MCF 10A (cell line): ENCODE measurements at regions not wholly inside any gene's neighbourhood (a gene's known extent, or its start where the extent isn't known, plus 50 kb on each side); places are given as distances from the start of the nearest gene placed in this dataset.

Experiments used
- BruUV-seq: library from RNA; stranded (reverse); fragments of 400-500 nt; replicated peaks from 2 replicates; lab custom pipeline; 2021; lab: Mats Ljungman, UMichigan
- CTCF ChIA-PET: fragments of 300-600 bp; sonication (Branson Sonifier 250); formaldehyde crosslinking; extraction: SDS; loops from one replicate; lab custom pipeline; 2021; ENCODE audit warnings: antibody characterized with exemption, inconsistent platforms; lab: Yijun Ruan, JAX
- POLR2A ChIA-PET: fragments of 300-600, 350-650 bp; sonication (Branson Sonifier 250); formaldehyde crosslinking; extraction: SDS; loops from one replicate; lab custom pipeline; 2020; ENCODE audit warnings: antibody characterized with exemption, inconsistent platforms; lab: Yijun Ruan, JAX
- DNase-seq: peaks from one replicate; pipeline ENCODE4 v3.0.0-alpha.2; 2018; ENCODE audit not compliant: unreplicated experiment
- H3K27ac Mint-ChIP-seq: one replicate; pipeline ENCODE4 v1.8.0; 2022; ENCODE audit warnings: mild to moderate bottlenecking, low read depth, mixed read lengths; ENCODE audit not compliant: unreplicated experiment
- H3K27me3 Mint-ChIP-seq: one replicate; pipeline ENCODE4 v1.8.0; 2022; ENCODE audit warnings: mixed read lengths; ENCODE audit not compliant: insufficient read depth, unreplicated experiment
- H3K36me3 Mint-ChIP-seq: one replicate; pipeline ENCODE4 v1.8.0; 2022; ENCODE audit warnings: mild to moderate bottlenecking, moderate library complexity, mixed read lengths; ENCODE audit not compliant: insufficient read depth, unreplicated experiment
- H3K4me1 Mint-ChIP-seq: one replicate; pipeline ENCODE4 v1.8.0; 2022; ENCODE audit warnings: mixed read lengths; ENCODE audit not compliant: insufficient read depth, unreplicated experiment
- H3K4me3 Mint-ChIP-seq: one replicate; pipeline ENCODE4 v1.8.0; 2022; ENCODE audit warnings: mild to moderate bottlenecking, moderate library complexity, mixed read lengths; ENCODE audit not compliant: unreplicated experiment
- H3K9me3 Mint-ChIP-seq: one replicate; pipeline ENCODE4 v1.8.0; 2022; ENCODE audit warnings: mixed read lengths; ENCODE audit not compliant: unreplicated experiment
- intact Hi-C: fragments of 100-400 bp; cut with micrococcal nuclease; formaldehyde crosslinking; loops from 2 replicates; pipeline ENCODE4 v1.14.1; 2022
- TF ChIP-seq, protein P1 (sequence below): fragments of 200-600 bp; IDR thresholded peaks from one replicate; pipeline ENCODE4 v1.8.0; 2022; ENCODE audit warnings: antibody characterized with exemption, mild to moderate bottlenecking; ENCODE audit not compliant: unreplicated experiment

- CTCF ChIA-PET = interaction anchor here (0.7 to 1.1 kb wide), 4 partner anchors 11 to 54 kb away, joined by 4 to 5 read pairs (median 4); no protein-coding TSS in a partner anchor
- no peak for DNase-seq
- no peak overlapping the region for H3K4me3 Mint-ChIP-seq
These were observed 117.6 kb downstream of the CENPF start for GRCh38 chr1:214720561-214720960.

DNA sequence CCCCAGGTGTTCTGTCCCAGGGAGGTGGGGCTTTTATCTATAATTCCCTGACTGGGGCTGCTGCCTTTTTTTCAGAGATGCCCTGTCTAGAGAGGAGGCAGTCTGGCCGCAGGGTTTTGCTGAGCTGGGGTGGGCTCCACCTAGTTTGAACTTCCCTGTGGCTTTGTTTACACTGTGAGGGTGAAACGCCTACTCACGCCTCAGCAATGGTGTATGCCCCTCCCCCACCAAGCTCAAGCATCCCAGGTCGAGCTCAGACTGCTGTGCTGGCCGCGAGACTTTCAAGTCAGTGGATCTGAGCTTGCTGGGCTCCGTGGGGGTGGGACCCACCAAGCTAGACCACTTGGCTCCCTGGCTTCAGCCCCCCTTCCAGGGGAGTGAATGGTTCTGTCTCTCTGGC, 124.3 kb downstream of the CENPF start:
- peaks cover 14% of the 10 kb centered on the region for H3K9me3 Mint-ChIP-seq
- BruUV-seq = no TSS peak
- CTCF ChIA-PET = interaction anchor here (0.6 to 0.7 kb wide), 2 partner anchors 776 to 1510 kb away, joined by 3 read pairs; no protein-coding TSS in a partner anchor

More at GRCh38 chr1:214720561-214720960, 117.6 kb downstream of the CENPF start:
- no peaks in the 10 kb centered on the region for H3K9me3 Mint-ChIP-seq
- BruUV-seq = no TSS peak
- no peak overlapping the region for H3K27ac Mint-ChIP-seq
- TF ChIP-seq, protein P1, sequence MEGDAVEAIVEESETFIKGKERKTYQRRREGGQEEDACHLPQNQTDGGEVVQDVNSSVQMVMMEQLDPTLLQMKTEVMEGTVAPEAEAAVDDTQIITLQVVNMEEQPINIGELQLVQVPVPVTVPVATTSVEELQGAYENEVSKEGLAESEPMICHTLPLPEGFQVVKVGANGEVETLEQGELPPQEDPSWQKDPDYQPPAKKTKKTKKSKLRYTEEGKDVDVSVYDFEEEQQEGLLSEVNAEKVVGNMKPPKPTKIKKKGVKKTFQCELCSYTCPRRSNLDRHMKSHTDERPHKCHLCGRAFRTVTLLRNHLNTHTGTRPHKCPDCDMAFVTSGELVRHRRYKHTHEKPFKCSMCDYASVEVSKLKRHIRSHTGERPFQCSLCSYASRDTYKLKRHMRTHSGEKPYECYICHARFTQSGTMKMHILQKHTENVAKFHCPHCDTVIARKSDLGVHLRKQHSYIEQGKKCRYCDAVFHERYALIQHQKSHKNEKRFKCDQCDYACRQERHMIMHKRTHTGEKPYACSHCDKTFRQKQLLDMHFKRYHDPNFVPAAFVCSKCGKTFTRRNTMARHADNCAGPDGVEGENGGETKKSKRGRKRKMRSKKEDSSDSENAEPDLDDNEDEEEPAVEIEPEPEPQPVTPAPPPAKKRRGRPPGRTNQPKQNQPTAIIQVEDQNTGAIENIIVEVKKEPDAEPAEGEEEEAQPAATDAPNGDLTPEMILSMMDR = no peak
- no peaks in the 10 kb centered on the region for H3K36me3 Mint-ChIP-seq
- POLR2A ChIA-PET = interaction anchor here (0.6 to 0.7 kb wide), 2 partner anchors 24 to 589 kb away, joined by 3 to 4 read pairs; no protein-coding TSS in a partner anchor
- peaks cover 46% of the 10 kb centered on the region for H3K27me3 Mint-ChIP-seq
- H3K4me1 Mint-ChIP-seq = peaks cover 5% of the 10 kb centered on the region
- intact Hi-C loops = no loop called here

GRCh38 chr1:214739621-214740238, 136.7 kb downstream of the CENPF start:
- POLR2A ChIA-PET = no interaction called here
- H3K4me1 Mint-ChIP-seq = no peaks in the 10 kb centered on the region
- no peaks in the 10 kb centered on the region for H3K36me3 Mint-ChIP-seq
- peaks cover 7% of the 10 kb centered on the region for H3K9me3 Mint-ChIP-seq
- BruUV-seq = no TSS peak
- CTCF ChIA-PET = interaction anchor here (0.6 to 0.8 kb wide), 2 partner anchors 19 to 410 kb away, joined by 3 read pairs; no protein-coding TSS in a partner anchor
- H3K27me3 Mint-ChIP-seq = no peaks in the 10 kb centered on the region
- no peak overlapping the region for H3K27ac Mint-ChIP-seq
- intact Hi-C loops = no loop called here
- DNase-seq = no peak
- TF ChIP-seq, protein P1 = no peak
- no peak overlapping the region for H3K4me3 Mint-ChIP-seq

More for the DNA sequence above, 124.3 kb downstream of the CENPF start:
- Mint-ChIP-seq H3K27me3 (peaks cover 62% of the 10 kb centered on the region), H3K36me3 (no peaks in the 10 kb centered on the region), H3K27ac (no peak overlapping the region), H3K4me1 (no peaks in the 10 kb centered on the region), H3K4me3 (no peak overlapping the region)
- POLR2A ChIA-PET = interaction anchor here (0.6 kb wide), 1 partner anchor 207 kb away, joined by 3 read pairs; no protein-coding TSS in a partner anchor
- TF ChIP-seq, protein P1 = no peak
- DNase-seq = no peak
- intact Hi-C loops = no loop called here

- DNase-seq = no peak
- intact Hi-C loops = no loop called here
- Mint-ChIP-seq H3K4me1 (no peaks in the 10 kb centered on the region), H3K36me3 (no peaks in the 10 kb centered on the region), H3K27ac (no peak overlapping the region), H3K27me3 (no peaks in the 10 kb centered on the region), H3K4me3 (no peak overlapping the region), H3K9me3 (peaks cover 7% of the 10 kb centered on the region)
- CTCF ChIA-PET = no interaction called here
- POLR2A ChIA-PET = no interaction called here
- no TSS peak for BruUV-seq
- TF ChIP-seq, protein P1 = no peak
These were observed 137.5 kb downstream of the CENPF start for GRCh38 chr1:214740471-214740870.
